CD4-positive, alpha-beta T cell (primary cell): ENCODE measurements at regions not wholly inside any gene's neighbourhood (a gene's known extent, or its start where the extent isn't known, plus 50 kb on each side); places are given as distances from the start of the nearest gene placed in this dataset.
"Not testable (repeated sequence)": the region's sequence is repeated elsewhere in the genome, so short reads cannot be mapped to it uniquely, and the experiment has no call there.

ENCODE experiments used
- ATAC-seq: fragments of 200-7000 bp; cut with Tn5 transposase; one replicate; pipeline ENCODE4 v1.10.0; 2022; ENCODE audit warnings: mild to moderate bottlenecking; ENCODE audit not compliant: poor library complexity
- CTCF ChIA-PET: fragments of 350-600 bp; sonication (Branson Sonifier 250); formaldehyde crosslinking; loops from one replicate; lab custom pipeline; 2021; ENCODE audit warnings: antibody characterized with exemption, inconsistent platforms; lab: Charles Lee
- POLR2A ChIA-PET: fragments of 350-600 bp; sonication (Branson Sonifier 250); formaldehyde crosslinking; loops from one replicate; lab custom pipeline; 2021; ENCODE audit warnings: antibody characterized with exemption, inconsistent platforms; lab: Charles Lee
- DNase-seq, 14 experiments: peaks; one replicate each; pipeline ENCODE4 v3.0.0-alpha.2; 2013 to 2020; ENCODE audit warnings: mixed read lengths in 2 of 14
- H3K27ac ChIP-seq, 2 donors: one replicate each; pipeline versions ENCODE4 v1.5.1 to v1.7.0; 2013; ENCODE audit warnings: low read length in 2 of 2, low read depth in 1 of 2, mild to moderate bottlenecking in 1 of 2
- H3K27me3 ChIP-seq, 2 experiments: 1 replicate in 1 of 2; 2 replicates in 1 of 2; pipeline versions ENCODE4 v1.6.1 to v1.7.0; 2013; ENCODE audit warnings: low read length in 2 of 2, control low read depth in 1 of 2, mild to moderate bottlenecking in 1 of 2, moderate library complexity in 1 of 2; ENCODE audit not compliant: insufficient read depth in 2 of 2, control insufficient read depth in 1 of 2
- H3K36me3 ChIP-seq: one replicate; pipeline ENCODE4 v1.6.1; 2013; ENCODE audit warnings: low read length, control low read depth; ENCODE audit not compliant: insufficient read depth
- H3K4me1 ChIP-seq: one replicate; pipeline ENCODE4 v1.6.1; 2013; ENCODE audit warnings: low read length, control low read depth; ENCODE audit not compliant: insufficient read depth
- H3K4me3 ChIP-seq: one replicate; pipeline ENCODE4 v1.5.1; 2013; ENCODE audit warnings: mild to moderate bottlenecking, low read length, moderate library complexity
- H3K9me3 ChIP-seq, 2 experiments: 1 replicate in 1 of 2; 2 replicates in 1 of 2; pipeline versions ENCODE4 v1.6.1 to v1.7.0; 2013; ENCODE audit warnings: low read length in 2 of 2, mild to moderate bottlenecking in 2 of 2, control low read depth in 1 of 2, moderate library complexity in 1 of 2; ENCODE audit not compliant: control insufficient read depth in 1 of 2, insufficient read depth in 1 of 2
- H3K27ac Mint-ChIP-seq: one replicate; pipeline ENCODE4 v1.8.0; 2020; ENCODE audit warnings: mixed read lengths
- H3K27me3 Mint-ChIP-seq: one replicate; pipeline ENCODE4 v1.8.0; 2021; ENCODE audit warnings: mixed read lengths
- H3K36me3 Mint-ChIP-seq: one replicate; pipeline ENCODE4 v1.8.0; 2021; ENCODE audit warnings: low read depth, mixed read lengths
- H3K4me1 Mint-ChIP-seq: one replicate; pipeline ENCODE4 v1.8.0; 2021; ENCODE audit warnings: low read depth, mixed read lengths
- H3K4me3 Mint-ChIP-seq: one replicate; pipeline ENCODE4 v1.8.0; 2020; ENCODE audit warnings: mild to moderate bottlenecking, mixed read lengths
- H3K9me3 Mint-ChIP-seq: one replicate; pipeline ENCODE4 v1.8.0; 2020; ENCODE audit warnings: mixed read lengths
- intact Hi-C, 2 experiments: fragments of 100-400 bp; cut with DNase I in 1 of 2; cut with micrococcal nuclease in 1 of 2; formaldehyde crosslinking; loops; one replicate each; pipeline versions ENCODE4 v1.15.1 to v1.9.0; 2023 to 2025; cut with DNase I, micrococcal nuclease
- TF ChIP-seq, protein P1 (sequence below): fragments of 200-600 bp; IDR thresholded peaks from one replicate; pipeline ENCODE4 v1.8.0; 2022; ENCODE audit warnings: antibody characterized with exemption, mild to moderate bottlenecking

DNA sequence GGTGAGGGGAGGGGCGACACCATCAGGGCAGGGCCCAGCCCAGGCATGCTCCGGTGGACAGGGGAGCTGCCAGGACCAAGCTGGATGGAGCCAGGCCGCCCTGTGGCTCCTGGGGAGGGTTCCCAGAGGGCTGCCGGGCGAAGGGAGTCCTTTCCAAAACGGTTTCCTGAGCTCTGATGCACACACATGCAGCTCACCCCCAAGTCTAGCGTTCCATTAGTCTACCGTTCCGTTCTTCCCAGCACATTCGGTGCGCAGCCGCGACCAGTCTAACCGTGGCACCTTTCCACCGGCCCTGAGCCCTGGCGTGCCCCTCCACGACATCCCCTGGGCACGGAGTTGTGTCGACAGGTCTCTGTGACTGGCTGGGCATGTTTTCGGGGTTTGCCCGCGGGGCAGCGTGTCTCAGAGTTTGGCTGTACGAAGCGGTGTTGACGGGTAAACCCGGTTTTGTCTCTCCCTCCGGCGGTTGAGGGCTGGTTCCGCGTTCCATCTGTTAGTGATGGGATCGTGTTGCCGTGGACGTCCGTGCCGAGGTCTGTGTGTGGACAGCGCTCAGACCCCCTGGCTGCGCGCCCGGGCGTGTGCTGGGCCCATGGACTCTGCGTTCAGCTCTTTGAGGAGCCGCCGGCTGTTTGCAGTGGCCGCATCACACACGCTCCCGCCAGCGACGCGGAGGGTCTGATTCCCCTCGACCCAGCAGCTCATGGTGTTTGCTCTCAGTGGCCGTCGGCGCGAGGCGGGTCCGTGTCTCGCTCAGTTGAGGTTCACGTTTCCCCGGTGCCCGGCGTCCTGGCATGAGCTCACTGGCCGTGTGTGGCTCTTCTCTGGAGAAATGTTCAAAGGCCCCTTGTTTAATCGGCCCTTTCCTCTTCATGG lies 121.2 kb downstream of the IGLL1 start:
- Histone ChIP-seq H3K27me3 (peaks cover 21 to 32% of the 10 kb centered on the region in 2 experiments), H3K36me3 (no peaks in the 10 kb centered on the region), H3K4me1 (peaks cover 6% of the 10 kb centered on the region), H3K27ac (no peak overlapping the region), H3K9me3 (peaks cover 0 to 17% of the 10 kb centered on the region in 2 experiments), H3K4me3 (no peak overlapping the region)
- peaks cover 12% of the 10 kb centered on the region for H3K4me1 Mint-ChIP-seq
- ChIA-PET CTCF (no interaction called here), POLR2A (no interaction called here)
- TF ChIP-seq, protein P1, sequence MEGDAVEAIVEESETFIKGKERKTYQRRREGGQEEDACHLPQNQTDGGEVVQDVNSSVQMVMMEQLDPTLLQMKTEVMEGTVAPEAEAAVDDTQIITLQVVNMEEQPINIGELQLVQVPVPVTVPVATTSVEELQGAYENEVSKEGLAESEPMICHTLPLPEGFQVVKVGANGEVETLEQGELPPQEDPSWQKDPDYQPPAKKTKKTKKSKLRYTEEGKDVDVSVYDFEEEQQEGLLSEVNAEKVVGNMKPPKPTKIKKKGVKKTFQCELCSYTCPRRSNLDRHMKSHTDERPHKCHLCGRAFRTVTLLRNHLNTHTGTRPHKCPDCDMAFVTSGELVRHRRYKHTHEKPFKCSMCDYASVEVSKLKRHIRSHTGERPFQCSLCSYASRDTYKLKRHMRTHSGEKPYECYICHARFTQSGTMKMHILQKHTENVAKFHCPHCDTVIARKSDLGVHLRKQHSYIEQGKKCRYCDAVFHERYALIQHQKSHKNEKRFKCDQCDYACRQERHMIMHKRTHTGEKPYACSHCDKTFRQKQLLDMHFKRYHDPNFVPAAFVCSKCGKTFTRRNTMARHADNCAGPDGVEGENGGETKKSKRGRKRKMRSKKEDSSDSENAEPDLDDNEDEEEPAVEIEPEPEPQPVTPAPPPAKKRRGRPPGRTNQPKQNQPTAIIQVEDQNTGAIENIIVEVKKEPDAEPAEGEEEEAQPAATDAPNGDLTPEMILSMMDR, result no peak
- H3K27me3 Mint-ChIP-seq, result peaks cover 37% of the 10 kb centered on the region
- DNase-seq (no peak), ATAC-seq (no peak)
- H3K4me3 Mint-ChIP-seq, result no peak overlapping the region
- H3K27ac Mint-ChIP-seq, result no peak overlapping the region
- no peaks in the 10 kb centered on the region for H3K36me3 Mint-ChIP-seq
- intact Hi-C loops, result no loop called here
- H3K9me3 Mint-ChIP-seq, result no peaks in the 10 kb centered on the region

DNA sequence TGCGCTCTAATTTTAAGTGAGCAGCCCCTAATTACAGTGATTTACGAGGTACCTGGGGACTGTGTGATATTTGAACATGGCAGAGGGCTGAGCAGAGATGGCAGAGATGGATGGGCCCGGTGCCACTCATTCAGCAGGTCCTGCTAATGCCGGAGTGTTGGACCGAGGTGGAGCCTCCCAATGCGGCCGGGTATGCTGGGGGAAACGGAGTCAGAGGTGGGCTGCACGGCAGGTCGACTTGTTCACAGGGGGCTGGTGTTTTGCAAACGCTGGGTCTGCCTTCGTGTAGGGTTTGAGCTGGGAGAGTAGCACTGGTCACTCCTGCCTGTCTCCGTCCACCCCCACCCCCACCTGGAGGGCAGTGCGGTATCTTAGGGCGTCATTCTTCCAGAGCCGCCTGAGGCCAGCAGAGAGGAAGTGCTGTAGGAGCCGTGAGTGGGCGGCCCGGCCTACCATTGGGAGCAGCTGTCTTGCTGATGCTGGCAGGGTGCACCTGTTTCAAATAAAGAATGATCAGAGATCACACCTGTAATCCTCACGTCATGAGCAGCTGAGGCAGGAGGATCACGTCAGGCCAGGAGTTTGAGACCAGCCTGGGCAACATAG lies 122.6 kb downstream of the IGLL1 start:
- no peak overlapping the region for H3K4me3 Mint-ChIP-seq
- no peak overlapping the region for H3K27ac Mint-ChIP-seq
- no peak for ATAC-seq
- intact Hi-C loops, result no loop called here
- DNase-seq, result no peak
- H3K9me3 Mint-ChIP-seq, result no peaks in the 10 kb centered on the region
- ChIA-PET CTCF (no interaction called here), POLR2A (no interaction called here)
- H3K27me3 ChIP-seq, result peaks cover 21 to 32% of the 10 kb centered on the region in 2 experiments
- H3K4me1 Mint-ChIP-seq, result peaks cover 12% of the 10 kb centered on the region
- H3K9me3 ChIP-seq, result peaks cover 0 to 17% of the 10 kb centered on the region in 2 experiments
- no peaks in the 10 kb centered on the region for H3K36me3 Mint-ChIP-seq
- no peak overlapping the region for H3K27ac ChIP-seq
- no peaks in the 10 kb centered on the region for H3K36me3 ChIP-seq
- H3K4me1 ChIP-seq, result peaks cover 6% of the 10 kb centered on the region
- no peak overlapping the region for H3K4me3 ChIP-seq
- peaks cover 37% of the 10 kb centered on the region for H3K27me3 Mint-ChIP-seq
- TF ChIP-seq, protein P1, result no peak

DNA sequence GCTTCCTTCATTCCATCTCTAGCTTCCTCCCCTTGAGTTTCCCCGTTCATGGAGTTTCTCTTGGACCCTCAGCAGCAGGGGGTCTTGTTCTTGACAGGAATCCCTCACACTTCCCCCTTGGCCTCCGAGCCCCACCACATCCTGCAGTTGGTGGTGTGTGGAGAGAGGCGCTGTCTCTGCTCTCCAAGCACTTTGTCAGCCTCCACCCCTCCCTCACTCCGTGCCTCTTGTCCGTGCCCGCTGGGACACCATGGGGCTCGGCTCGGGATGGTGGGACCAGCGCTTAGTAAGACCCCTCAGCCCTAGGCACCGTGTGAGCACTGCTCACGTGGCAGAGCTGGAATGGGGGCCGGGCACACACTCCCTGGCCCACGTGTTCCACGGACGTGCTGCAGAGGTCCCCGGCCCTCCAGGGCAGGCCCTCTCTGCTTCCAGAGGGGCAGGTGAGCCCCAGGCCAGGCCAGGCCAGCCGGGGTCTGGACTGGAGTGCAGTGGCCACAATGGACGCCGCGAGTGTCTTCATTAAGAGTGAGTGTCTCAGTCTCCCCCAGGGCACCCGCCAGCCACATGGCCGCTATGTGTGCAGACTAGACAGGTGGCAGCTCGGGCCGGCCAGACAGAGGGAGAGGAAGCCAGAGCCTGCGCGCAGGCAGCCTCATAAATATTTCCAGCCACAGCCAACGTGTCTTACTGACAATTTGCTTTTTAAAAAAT lies 123.3 kb downstream of the IGLL1 start:
- H3K4me1 ChIP-seq, DNase-seq, CTCF ChIA-PET, H3K27ac Mint-ChIP-seq, ATAC-seq, H3K36me3 ChIP-seq, POLR2A ChIA-PET, H3K36me3 Mint-ChIP-seq, H3K27ac ChIP-seq, H3K4me3 ChIP-seq, intact Hi-C loops, H3K4me3 Mint-ChIP-seq, H3K9me3 Mint-ChIP-seq: not testable (repeated sequence)
- peaks cover 21 to 27% of the 10 kb centered on the region in 2 experiments for H3K27me3 ChIP-seq
- Mint-ChIP-seq H3K27me3 (peaks cover 37% of the 10 kb centered on the region), H3K4me1 (peaks cover 12% of the 10 kb centered on the region)
- peaks cover 0 to 17% of the 10 kb centered on the region in 2 experiments for H3K9me3 ChIP-seq

- H3K9me3 Mint-ChIP-seq, CTCF ChIA-PET, intact Hi-C loops: not testable (repeated sequence)
Measured at GRCh38 chr22:23454345-23454744, 125.7 kb downstream of the IGLL1 start.

More at GRCh38 chr22:23454345-23454744, 125.7 kb downstream of the IGLL1 start:
- H3K4me3 ChIP-seq, POLR2A ChIA-PET, H3K4me3 Mint-ChIP-seq, H3K9me3 ChIP-seq, H3K36me3 ChIP-seq, H3K27ac ChIP-seq, H3K36me3 Mint-ChIP-seq, DNase-seq, H3K4me1 ChIP-seq, ATAC-seq, H3K27ac Mint-ChIP-seq: not testable (repeated sequence)
- H3K27me3 ChIP-seq, result peaks cover 14 to 15% of the 10 kb centered on the region in 2 experiments
- H3K27me3 Mint-ChIP-seq, result peaks cover 32% of the 10 kb centered on the region
- peaks cover 12% of the 10 kb centered on the region for H3K4me1 Mint-ChIP-seq
